CD8-positive, alpha-beta memory T cell (primary cell): ENCODE measurements at regions not wholly inside any gene's neighbourhood (a gene's known extent, or its start where the extent isn't known, plus 50 kb on each side); places are given as distances from the start of the nearest gene placed in this dataset.

ENCODE experiments used
- CTCF ChIA-PET: fragments of 350-600 bp; sonication (Branson Sonifier 250); formaldehyde crosslinking; loops from one replicate; lab custom pipeline; 2021; ENCODE audit warnings: antibody characterized with exemption; lab: Charles Lee
- POLR2A ChIA-PET: fragments of 350-600 bp; sonication (Branson Sonifier 250); formaldehyde crosslinking; loops from one replicate; lab custom pipeline; 2021; ENCODE audit warnings: antibody characterized with exemption; lab: Charles Lee
- DNase-seq, 5 donors: peaks; one replicate each; pipeline versions ENCODE4 v3.0.0 to v3.0.0-alpha.2; 2020 to 2022; ENCODE audit warnings: mixed read lengths in 1 of 5
- H3K27ac ChIP-seq: one replicate; pipeline ENCODE4 v1.7.0; 2013; ENCODE audit warnings: low read depth, mild to moderate bottlenecking, low read length, moderate library complexity
- H3K27me3 ChIP-seq: 2 replicates; pipeline ENCODE4 v1.7.0; 2013; ENCODE audit warnings: low read length, mild to moderate bottlenecking; ENCODE audit not compliant: insufficient read depth, poor library complexity, severe bottlenecking
- H3K36me3 ChIP-seq: 2 replicates; pipeline ENCODE4 v1.7.0; 2013; ENCODE audit warnings: mild to moderate bottlenecking, low read length, moderate library complexity; ENCODE audit not compliant: insufficient read depth
- H3K4me1 ChIP-seq: 2 replicates; pipeline ENCODE4 v1.7.0; 2013; ENCODE audit warnings: mild to moderate bottlenecking, low read length, moderate library complexity; ENCODE audit not compliant: insufficient read depth
- H3K4me3 ChIP-seq: 2 replicates; pipeline ENCODE4 v1.7.0; 2013; ENCODE audit warnings: mild to moderate bottlenecking, low read length
- H3K9me3 ChIP-seq: 2 replicates; pipeline ENCODE4 v1.7.0; 2013; ENCODE audit warnings: mild to moderate bottlenecking, low read length
- H3K27ac Mint-ChIP-seq, 8 donors: one replicate each; pipeline ENCODE4 v1.8.0; 2020 to 2021; ENCODE audit warnings: mixed read lengths in 8 of 8, mild to moderate bottlenecking in 6 of 8, inconsistent platforms in 3 of 8, moderate library complexity in 3 of 8
- H3K27me3 Mint-ChIP-seq, 2 donors: one replicate each; pipeline ENCODE4 v1.8.0; 2020 to 2021; ENCODE audit warnings: mixed read lengths in 2 of 2, mild to moderate bottlenecking in 1 of 2, moderate library complexity in 1 of 2
- H3K36me3 Mint-ChIP-seq, 3 donors: one replicate each; pipeline ENCODE4 v1.8.0; 2020 to 2021; ENCODE audit warnings: mixed read lengths in 3 of 3, inconsistent platforms in 1 of 3, mild to moderate bottlenecking in 1 of 3
- H3K4me1 Mint-ChIP-seq, 3 donors: one replicate each; pipeline ENCODE4 v1.8.0; 2020 to 2021; ENCODE audit warnings: mixed read lengths in 3 of 3, inconsistent platforms in 1 of 3, mild to moderate bottlenecking in 1 of 3
- H3K4me3 Mint-ChIP-seq, 7 donors: one replicate each; pipeline ENCODE4 v1.8.0; 2020 to 2021; ENCODE audit warnings: mixed read lengths in 7 of 7, mild to moderate bottlenecking in 6 of 7, moderate library complexity in 4 of 7, inconsistent platforms in 2 of 7
- H3K9me3 Mint-ChIP-seq, 5 donors: one replicate each; pipeline ENCODE4 v1.8.0; 2020 to 2022; ENCODE audit warnings: mixed read lengths in 5 of 5, mild to moderate bottlenecking in 3 of 5, moderate library complexity in 2 of 5, inconsistent platforms in 1 of 5

- H3K9me3 ChIP-seq, result no peaks in the 10 kb centered on the region
- POLR2A ChIA-PET, result no interaction called here
- H3K9me3 Mint-ChIP-seq, result peaks cover 4 to 13% (median 8%) of the 10 kb centered on the region in 5 donors
- H3K27ac ChIP-seq, result no peak overlapping the region
- H3K27ac Mint-ChIP-seq, result no peak overlapping the region
- no peaks in the 10 kb centered on the region for H3K27me3 ChIP-seq
- H3K4me3 Mint-ChIP-seq, result no peak overlapping the region
- no peak overlapping the region for H3K4me3 ChIP-seq
- H3K4me1 ChIP-seq, result no peaks in the 10 kb centered on the region
- H3K4me1 Mint-ChIP-seq, result no peaks in the 10 kb centered on the region
- H3K27me3 Mint-ChIP-seq, result no peaks in the 10 kb centered on the region
- no peaks in the 10 kb centered on the region for H3K36me3 Mint-ChIP-seq
- CTCF ChIA-PET, result no interaction called here
- DNase-seq, result no peak
- no peaks in the 10 kb centered on the region for H3K36me3 ChIP-seq
Observed at GRCh38 chr2:22628221-22628620, 756.8 kb upstream of the KLHL29 start.

- Mint-ChIP-seq H3K36me3 (no peaks in the 10 kb centered on the region), H3K9me3 (peaks cover 4 to 13% (median 8%) of the 10 kb centered on the region in 5 donors), H3K4me3 (no peak overlapping the region), H3K27ac (peak overlapping the region in 1 of 8 donors; percentile 32), H3K27me3 (no peaks in the 10 kb centered on the region), H3K4me1 (no peaks in the 10 kb centered on the region)
- ChIA-PET CTCF (no interaction called here), POLR2A (no interaction called here)
- no peak overlapping the region for H3K27ac ChIP-seq
- H3K9me3 ChIP-seq, result no peaks in the 10 kb centered on the region
- no peak overlapping the region for H3K4me3 ChIP-seq
- no peaks in the 10 kb centered on the region for H3K27me3 ChIP-seq
- H3K4me1 ChIP-seq, result no peaks in the 10 kb centered on the region
- no peak for DNase-seq
- H3K36me3 ChIP-seq, result no peaks in the 10 kb centered on the region
Observed at GRCh38 chr2:22628906-22629305, 756.1 kb upstream of the KLHL29 start.

- Mint-ChIP-seq H3K36me3 (no peaks in the 10 kb centered on the region), H3K27me3 (no peaks in the 10 kb centered on the region), H3K4me3 (no peak overlapping the region), H3K27ac (no peak overlapping the region), H3K4me1 (no peaks in the 10 kb centered on the region), H3K9me3 (peaks cover 5 to 25% (median 7%) of the 10 kb centered on the region in 5 donors)
- no peaks in the 10 kb centered on the region for H3K4me1 ChIP-seq
- H3K4me3 ChIP-seq, result no peak overlapping the region
- ChIA-PET POLR2A (no interaction called here), CTCF (no interaction called here)
- H3K36me3 ChIP-seq, result no peaks in the 10 kb centered on the region
- DNase-seq, result no peak
- H3K27me3 ChIP-seq, result no peaks in the 10 kb centered on the region
- H3K27ac ChIP-seq, result no peak overlapping the region
- no peaks in the 10 kb centered on the region for H3K9me3 ChIP-seq
Observed at GRCh38 chr2:22634167-22634566, 750.8 kb upstream of the KLHL29 start.

- Mint-ChIP-seq H3K4me3 (no peak overlapping the region), H3K4me1 (no peaks in the 10 kb centered on the region), H3K9me3 (peaks cover 0 to 19% (median 2%) of the 10 kb centered on the region in 5 donors), H3K36me3 (no peaks in the 10 kb centered on the region), H3K27me3 (no peaks in the 10 kb centered on the region), H3K27ac (no peak overlapping the region)
- H3K4me1 ChIP-seq, result no peaks in the 10 kb centered on the region
- no peak overlapping the region for H3K27ac ChIP-seq
- DNase-seq, result no peak
- ChIA-PET CTCF (no interaction called here), POLR2A (no interaction called here)
- H3K27me3 ChIP-seq, result no peaks in the 10 kb centered on the region
- H3K9me3 ChIP-seq, result no peaks in the 10 kb centered on the region
- no peak overlapping the region for H3K4me3 ChIP-seq
- no peaks in the 10 kb centered on the region for H3K36me3 ChIP-seq
Observed at GRCh38 chr2:22656426-22656825, 728.6 kb upstream of the KLHL29 start.

GRCh38 chr2:22673529-22673928, 711.5 kb upstream of the KLHL29 start:
- no peak overlapping the region for H3K4me3 Mint-ChIP-seq
- H3K4me3 ChIP-seq, result no peak overlapping the region
- H3K9me3 ChIP-seq, result no peaks in the 10 kb centered on the region
- H3K27ac Mint-ChIP-seq, result no peak overlapping the region
- H3K36me3 Mint-ChIP-seq, result no peaks in the 10 kb centered on the region
- no peaks in the 10 kb centered on the region for H3K27me3 ChIP-seq
- POLR2A ChIA-PET, result no interaction called here
- H3K27me3 Mint-ChIP-seq, result no peaks in the 10 kb centered on the region
- peaks cover 1 to 7% (median 5%) of the 10 kb centered on the region in 5 donors for H3K9me3 Mint-ChIP-seq
- no peak overlapping the region for H3K27ac ChIP-seq
- no peaks in the 10 kb centered on the region for H3K36me3 ChIP-seq
- no peaks in the 10 kb centered on the region for H3K4me1 ChIP-seq
- DNase-seq, result no peak
- CTCF ChIA-PET, result no interaction called here
- no peaks in the 10 kb centered on the region for H3K4me1 Mint-ChIP-seq

GRCh38 chr2:22683914-22684313, 701.1 kb upstream of the KLHL29 start:
- no peaks in the 10 kb centered on the region for H3K27me3 Mint-ChIP-seq
- H3K9me3 ChIP-seq, result no peaks in the 10 kb centered on the region
- DNase-seq, result no peak
- no peak overlapping the region for H3K4me3 ChIP-seq
- no peak overlapping the region for H3K27ac Mint-ChIP-seq
- no peak overlapping the region for H3K4me3 Mint-ChIP-seq
- H3K36me3 Mint-ChIP-seq, result no peaks in the 10 kb centered on the region
- H3K4me1 ChIP-seq, result no peaks in the 10 kb centered on the region
- ChIA-PET POLR2A (no interaction called here), CTCF (no interaction called here)
- peaks cover 0 to 11% (median 5%) of the 10 kb centered on the region in 5 donors for H3K9me3 Mint-ChIP-seq
- no peaks in the 10 kb centered on the region for H3K36me3 ChIP-seq
- H3K27ac ChIP-seq, result no peak overlapping the region
- H3K27me3 ChIP-seq, result no peaks in the 10 kb centered on the region
- no peaks in the 10 kb centered on the region for H3K4me1 Mint-ChIP-seq

- Mint-ChIP-seq H3K27ac (no peak overlapping the region), H3K4me3 (no peak overlapping the region), H3K9me3 (peaks cover 4 to 9% (median 5%) of the 10 kb centered on the region in 5 donors), H3K27me3 (peaks cover 0 to 1% of the 10 kb centered on the region in 2 donors), H3K36me3 (no peaks in the 10 kb centered on the region), H3K4me1 (no peaks in the 10 kb centered on the region)
- Histone ChIP-seq H3K27ac (no peak overlapping the region), H3K9me3 (no peaks in the 10 kb centered on the region), H3K36me3 (no peaks in the 10 kb centered on the region), H3K4me3 (no peak overlapping the region), H3K4me1 (no peaks in the 10 kb centered on the region), H3K27me3 (no peaks in the 10 kb centered on the region)
- ChIA-PET CTCF (no interaction called here), POLR2A (no interaction called here)
- no peak for DNase-seq
Observed at GRCh38 chr2:22690096-22690495, 694.9 kb upstream of the KLHL29 start.

GRCh38 chr2:22691666-22692065, 693.3 kb upstream of the KLHL29 start:
- CTCF ChIA-PET, result no interaction called here
- H3K4me3 Mint-ChIP-seq, result no peak overlapping the region
- POLR2A ChIA-PET, result no interaction called here
- H3K27me3 Mint-ChIP-seq, result peaks cover 0 to 1% of the 10 kb centered on the region in 2 donors
- DNase-seq, result no peak
- no peaks in the 10 kb centered on the region for H3K36me3 Mint-ChIP-seq
- no peak overlapping the region for H3K4me3 ChIP-seq
- no peak overlapping the region for H3K27ac Mint-ChIP-seq
- H3K27me3 ChIP-seq, result no peaks in the 10 kb centered on the region
- no peaks in the 10 kb centered on the region for H3K4me1 ChIP-seq
- no peaks in the 10 kb centered on the region for H3K36me3 ChIP-seq
- H3K27ac ChIP-seq, result no peak overlapping the region
- no peaks in the 10 kb centered on the region for H3K4me1 Mint-ChIP-seq
- H3K9me3 Mint-ChIP-seq, result peaks cover 2 to 11% (median 6%) of the 10 kb centered on the region in 5 donors
- H3K9me3 ChIP-seq, result no peaks in the 10 kb centered on the region

- Mint-ChIP-seq H3K36me3 (no peaks in the 10 kb centered on the region), H3K4me3 (no peak overlapping the region), H3K4me1 (no peaks in the 10 kb centered on the region), H3K9me3 (peaks cover 2 to 12% (median 6%) of the 10 kb centered on the region in 5 donors), H3K27me3 (peaks cover 0 to 1% of the 10 kb centered on the region in 2 donors), H3K27ac (no peak overlapping the region)
- no peak overlapping the region for H3K27ac ChIP-seq
- DNase-seq, result no peak
- no peaks in the 10 kb centered on the region for H3K36me3 ChIP-seq
- no peaks in the 10 kb centered on the region for H3K27me3 ChIP-seq
- H3K9me3 ChIP-seq, result no peaks in the 10 kb centered on the region
- no peak overlapping the region for H3K4me3 ChIP-seq
- ChIA-PET CTCF (no interaction called here), POLR2A (no interaction called here)
- H3K4me1 ChIP-seq, result no peaks in the 10 kb centered on the region
Observed at GRCh38 chr2:22692746-22693145, 692.2 kb upstream of the KLHL29 start.
